ENCODE measurements at regions not wholly inside any gene's neighbourhood (a gene's known extent, or its start where the extent isn't known, plus 50 kb on each side); places are given as distances from the start of the nearest gene placed in this dataset.
"Not testable (repeated sequence)": the region's sequence is repeated elsewhere in the genome, so short reads cannot be mapped to it uniquely, and the experiment has no call there.

- not testable (repeated sequence) for DNase-seq
Observed at GRCh38 chr13:18773988-18774387, 407.6 kb downstream of the TUBA3C start.

GRCh38 chr13:18741696-18742095 is 439.9 kb downstream of the TUBA3C start:
- DNase-seq: not testable (repeated sequence)

DNA sequence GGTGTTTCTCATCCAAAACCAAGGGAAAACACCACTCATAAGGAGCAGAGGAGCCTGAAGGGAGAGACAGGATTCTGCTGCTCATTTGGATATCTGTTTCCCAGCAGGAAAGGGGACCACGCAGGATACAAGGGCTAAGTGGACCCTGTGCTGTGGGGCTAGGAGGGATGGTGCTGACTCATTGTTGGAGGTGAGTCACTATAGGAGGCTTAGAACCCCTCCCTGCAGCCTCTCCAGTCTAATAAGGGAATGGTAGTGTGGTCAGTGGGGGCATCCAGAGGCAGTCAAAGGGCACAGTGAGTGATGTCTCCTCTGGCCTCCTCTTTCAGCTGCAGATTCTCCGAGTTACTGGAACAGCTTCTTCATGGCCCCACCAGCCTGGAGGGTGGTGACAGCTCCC is 442.3 kb downstream of the TUBA3C start:
- no peak for DNase-seq

DNA sequence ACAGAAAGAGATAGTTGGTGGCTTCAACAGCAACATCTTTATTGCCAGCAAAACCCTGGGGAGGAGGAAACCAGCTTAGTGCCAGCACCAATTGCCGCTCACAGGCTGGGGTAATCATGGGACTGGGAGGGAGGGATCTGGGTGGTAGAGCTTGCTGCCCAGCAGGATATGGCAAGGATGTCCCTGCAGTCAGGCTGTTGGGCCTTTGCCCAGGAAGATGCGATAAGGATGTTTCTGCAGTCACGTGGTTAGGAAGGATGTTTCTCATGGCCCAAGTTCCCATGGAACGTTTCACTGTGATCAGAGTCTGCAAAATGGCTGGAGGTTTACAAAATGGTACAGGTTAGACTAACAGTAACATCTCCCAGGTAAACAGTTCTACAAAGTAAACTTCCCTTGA is 443.5 kb downstream of the TUBA3C start:
- DNase-seq: not testable (repeated sequence)

GRCh38 chr13:18727138-18727537 is 454.5 kb downstream of the TUBA3C start:
- not testable (repeated sequence) for DNase-seq

GRCh38 chr13:18726524-18726923 is 455.1 kb downstream of the TUBA3C start:
- not testable (repeated sequence) for DNase-seq

- not testable (repeated sequence) for DNase-seq
Observed at GRCh38 chr13:18725242-18725822, 456.3 kb downstream of the TUBA3C start.

DNA sequence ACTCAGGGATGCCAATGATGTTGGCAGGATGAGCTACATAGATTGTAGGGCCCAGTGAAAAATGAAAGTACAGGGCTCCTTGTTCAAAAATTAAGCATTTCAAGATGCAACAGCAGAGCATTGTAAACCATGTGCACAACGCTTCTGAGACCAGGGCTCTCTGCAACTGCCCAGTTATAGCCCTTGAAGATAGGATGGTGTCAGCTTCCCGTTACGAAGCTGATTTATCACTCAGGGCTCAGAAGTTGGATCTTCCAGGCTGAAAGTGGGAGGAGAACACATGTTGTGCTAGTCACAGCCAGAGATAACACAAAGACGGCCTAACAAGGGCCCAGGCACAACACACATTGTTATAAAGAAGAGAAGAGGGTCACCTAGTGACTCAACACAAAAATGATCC is 466.7 kb downstream of the TUBA3C start:
- DNase-seq: no peak

DNA sequence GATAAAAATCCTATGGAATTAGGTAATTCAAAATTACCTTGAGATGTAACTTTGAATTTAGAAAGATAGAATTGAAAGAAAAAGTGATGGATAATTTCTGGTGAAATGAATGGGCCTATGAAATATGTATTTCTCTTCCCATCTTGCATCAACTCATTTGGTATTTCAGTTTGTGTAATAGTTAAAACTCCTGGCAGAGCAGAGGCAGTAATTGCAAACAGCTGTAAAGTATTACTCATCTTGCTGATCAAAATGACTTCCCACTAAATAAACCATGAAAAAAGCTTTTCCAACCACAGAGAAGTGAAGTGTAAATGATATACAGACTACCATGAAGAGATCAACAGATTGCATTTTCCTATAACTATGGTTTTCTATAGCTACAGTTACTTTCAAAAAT is 471.0 kb downstream of the TUBA3C start:
- not testable (repeated sequence) for DNase-seq

DNA sequence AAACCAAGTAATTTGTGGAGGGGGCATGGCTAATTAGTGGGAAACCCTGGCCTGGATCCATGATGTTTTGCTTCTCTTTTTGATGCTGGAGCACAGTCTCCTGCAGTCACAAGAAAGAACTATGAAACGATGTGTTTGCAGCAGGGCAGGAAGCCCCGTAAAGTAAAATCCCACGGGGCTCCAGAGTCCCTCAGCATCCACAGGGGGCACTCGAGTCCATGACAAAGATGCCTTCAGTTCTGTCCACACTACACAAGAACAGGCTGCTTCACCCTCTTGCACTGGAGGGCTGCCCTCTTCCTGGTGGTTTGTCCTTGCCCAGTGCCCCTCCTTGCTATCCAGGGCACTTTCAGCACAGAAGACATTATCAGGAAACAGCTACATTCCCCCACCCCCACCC is 475.1 kb downstream of the TUBA3C start:
- DNase-seq: not testable (repeated sequence)

- DNase-seq: not testable (repeated sequence)
Observed at GRCh38 chr13:18702464-18703247, 479.0 kb downstream of the TUBA3C start.

DNA sequence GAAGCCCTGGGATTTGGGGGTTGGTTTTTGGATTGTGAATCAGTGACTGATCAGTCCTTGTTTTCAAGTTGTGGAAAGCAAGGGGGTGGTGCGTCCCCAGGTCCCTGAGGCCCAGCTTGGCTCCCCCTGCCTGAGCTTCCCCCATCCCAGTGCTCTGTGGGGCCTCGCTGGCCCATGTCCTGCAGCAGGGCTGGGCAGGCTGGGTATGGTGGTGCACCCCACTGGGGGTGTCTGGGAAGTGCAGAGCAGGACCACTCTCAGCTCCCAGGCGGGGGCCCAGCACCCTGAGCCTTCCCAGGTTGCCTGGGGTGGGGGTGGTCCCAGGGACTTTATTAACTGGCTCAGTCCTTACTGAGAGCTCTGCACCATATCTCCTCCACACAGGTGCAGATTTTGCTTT is 483.3 kb downstream of the TUBA3C start:
- DNase-seq: not testable (repeated sequence)

- DNase-seq: not testable (repeated sequence)
Observed at GRCh38 chr13:18697851-18698250, 483.8 kb downstream of the TUBA3C start.

DNA sequence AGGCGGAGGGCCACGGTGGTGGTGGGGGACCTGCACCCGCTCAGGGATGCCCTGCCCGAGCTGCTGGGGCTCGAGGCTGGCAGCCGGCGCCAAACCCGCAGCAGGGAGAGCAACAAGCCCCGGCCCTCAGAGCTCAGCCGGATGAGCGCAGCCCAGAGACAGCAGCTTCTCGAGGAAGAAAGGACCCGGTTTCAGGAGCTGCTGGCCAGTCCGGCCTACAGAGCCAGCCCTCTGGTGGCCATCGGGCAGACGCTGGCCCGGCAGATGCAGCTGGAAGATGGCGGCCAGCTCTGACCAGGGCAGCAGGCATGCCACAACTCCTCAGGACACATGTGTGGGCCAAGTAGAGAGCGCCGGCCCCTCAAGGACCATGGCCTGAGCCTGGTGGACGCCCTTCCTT is 484.4 kb downstream of the TUBA3C start:
- not testable (repeated sequence) for DNase-seq

- not testable (repeated sequence) for DNase-seq
Observed at GRCh38 chr13:18677403-18677802, 504.2 kb downstream of the TUBA3C start.

DNA sequence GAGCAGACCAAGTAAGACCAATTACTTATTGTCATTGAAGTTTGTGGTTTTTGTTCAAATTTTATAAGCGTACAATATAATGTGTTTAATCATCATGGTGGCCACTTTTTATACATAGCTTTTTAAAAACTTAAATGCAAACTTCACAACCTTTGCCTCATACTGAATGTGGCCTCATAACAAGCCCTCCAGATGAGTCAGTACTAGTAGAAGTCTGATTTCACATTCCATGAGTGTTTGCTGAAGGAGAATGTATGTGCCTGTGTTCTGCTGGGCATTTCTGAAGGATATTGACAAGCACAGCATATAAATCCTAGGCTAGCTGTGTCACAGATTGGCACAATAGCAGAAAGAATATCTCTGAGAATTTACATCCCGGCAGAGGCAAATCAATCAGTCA is 506.4 kb downstream of the TUBA3C start:
- not testable (repeated sequence) for DNase-seq

- not testable (repeated sequence) for DNase-seq
Observed at GRCh38 chr13:18673794-18674193, 507.8 kb downstream of the TUBA3C start.

- not testable (repeated sequence) for DNase-seq
Observed at GRCh38 chr13:18666585-18666984, 515.0 kb downstream of the TUBA3C start.

DNA sequence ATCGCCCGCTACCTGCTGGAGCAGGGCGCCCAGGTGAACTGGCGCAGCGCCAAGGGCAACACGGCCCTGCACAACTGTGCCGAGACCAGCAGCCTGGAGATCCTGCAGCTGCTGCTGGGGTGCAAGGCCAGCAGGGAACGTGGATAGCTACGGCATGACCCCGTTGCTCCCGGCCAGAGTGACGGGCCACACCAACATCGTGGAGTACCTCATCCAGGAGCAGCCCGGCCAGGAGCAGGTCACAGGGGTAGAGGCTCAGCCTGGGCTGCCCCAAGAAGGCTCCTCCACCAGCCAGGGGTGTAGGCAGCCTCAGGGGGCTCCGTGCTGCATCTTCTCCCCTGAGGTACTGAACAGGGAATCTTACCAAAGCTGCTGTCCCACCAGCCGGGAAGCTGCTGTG is 515.9 kb downstream of the TUBA3C start:
- not testable (repeated sequence) for DNase-seq

DNA sequence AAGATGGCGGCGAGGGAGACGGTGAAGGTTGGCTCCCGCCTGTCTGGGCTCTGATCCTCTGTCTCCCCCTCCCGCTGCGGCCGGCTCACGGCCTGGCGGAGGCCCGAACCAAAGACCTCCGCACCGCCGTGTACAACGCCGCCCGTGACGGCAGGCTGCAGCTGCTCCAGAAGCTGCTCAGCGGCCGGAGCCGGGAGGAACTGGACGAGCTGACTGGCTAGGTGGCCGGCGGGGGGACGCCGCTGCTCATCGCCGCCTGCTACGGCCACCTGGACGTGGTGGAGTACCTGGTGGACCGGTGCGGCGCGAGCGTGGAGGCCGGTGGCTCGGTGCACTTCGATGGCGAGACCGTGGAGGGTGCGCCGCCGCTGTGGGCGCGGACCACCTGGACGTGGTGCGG is 516.5 kb downstream of the TUBA3C start:
- not testable (repeated sequence) for DNase-seq

DNA sequence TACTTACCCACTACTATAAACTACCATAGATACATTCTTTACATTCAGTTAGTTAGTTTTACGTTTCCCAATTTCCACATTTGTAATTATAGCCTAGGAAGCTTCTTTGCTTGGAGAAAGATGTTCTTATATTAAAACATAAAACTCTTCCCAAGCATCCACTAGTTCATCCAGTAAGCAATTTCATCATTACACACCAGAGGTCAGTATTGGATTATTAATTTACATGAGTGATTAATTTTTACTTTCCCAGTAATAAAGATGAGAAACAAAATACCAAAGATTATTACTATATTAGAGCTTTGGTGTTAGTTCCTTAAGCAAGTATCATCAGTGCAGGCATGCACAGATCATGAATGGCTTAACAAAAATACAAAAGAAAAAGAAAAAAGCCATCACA is 518.4 kb downstream of the TUBA3C start:
- DNase-seq: peak in 1 of 2 donors; percentile 8

GRCh38 chr13:18643644-18644172 is 537.9 kb downstream of the TUBA3C start:
- DNase-seq: peak in 1 of 2 donors; percentile 29

- not testable (repeated sequence) for DNase-seq
Observed at GRCh38 chr13:18628928-18629327, 552.7 kb downstream of the TUBA3C start.

DNA sequence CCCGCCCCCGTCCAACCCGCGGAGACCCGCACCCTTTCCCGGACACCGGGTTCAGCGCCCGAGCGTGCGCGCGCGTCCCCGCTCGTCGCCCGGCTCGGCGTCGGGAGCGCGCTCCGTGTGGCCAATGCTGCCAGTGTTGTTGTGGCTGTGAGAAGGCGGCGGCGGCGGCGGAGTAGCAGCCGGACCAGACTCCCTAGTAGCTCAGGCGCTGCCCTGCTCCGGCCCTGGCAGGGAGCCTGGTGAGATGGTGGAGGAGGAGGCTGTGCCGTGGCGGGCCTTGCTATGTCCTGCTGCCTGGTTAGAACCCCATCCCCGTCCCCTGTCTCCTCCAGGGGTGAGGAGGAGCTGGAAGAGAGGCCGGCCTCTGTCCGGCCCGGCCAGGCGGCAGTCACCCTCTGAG is 553.2 kb downstream of the TUBA3C start:
- DNase-seq: no peak
